ENCODE measurements at regions not wholly inside any gene's neighbourhood (a gene's known extent, or its start where the extent isn't known, plus 50 kb on each side); places are given as distances from the start of the nearest gene placed in this dataset.

- TF ChIP-seq, protein P1, sequence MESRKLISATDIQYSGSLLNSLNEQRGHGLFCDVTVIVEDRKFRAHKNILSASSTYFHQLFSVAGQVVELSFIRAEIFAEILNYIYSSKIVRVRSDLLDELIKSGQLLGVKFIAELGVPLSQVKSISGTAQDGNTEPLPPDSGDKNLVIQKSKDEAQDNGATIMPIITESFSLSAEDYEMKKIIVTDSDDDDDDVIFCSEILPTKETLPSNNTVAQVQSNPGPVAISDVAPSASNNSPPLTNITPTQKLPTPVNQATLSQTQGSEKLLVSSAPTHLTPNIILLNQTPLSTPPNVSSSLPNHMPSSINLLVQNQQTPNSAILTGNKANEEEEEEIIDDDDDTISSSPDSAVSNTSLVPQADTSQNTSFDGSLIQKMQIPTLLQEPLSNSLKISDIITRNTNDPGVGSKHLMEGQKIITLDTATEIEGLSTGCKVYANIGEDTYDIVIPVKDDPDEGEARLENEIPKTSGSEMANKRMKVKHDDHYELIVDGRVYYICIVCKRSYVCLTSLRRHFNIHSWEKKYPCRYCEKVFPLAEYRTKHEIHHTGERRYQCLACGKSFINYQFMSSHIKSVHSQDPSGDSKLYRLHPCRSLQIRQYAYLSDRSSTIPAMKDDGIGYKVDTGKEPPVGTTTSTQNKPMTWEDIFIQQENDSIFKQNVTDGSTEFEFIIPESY (IDR thresholded peaks at IDR 0.05) = no peak
- TF ChIP-seq ATF2 (IDR thresholded peaks at IDR 0.05; ENCODE audit: low read length) (no peak), RAD21 (IDR thresholded peaks at IDR 0.05; ENCODE audit: insufficient read depth, low read depth, low read length) (no peak), TAF1 (IDR thresholded peaks at IDR 0.05; ENCODE audit: borderline replicate concordance, low read depth, low read length) (no peak), POLR2AphosphoS5 (IDR thresholded peaks at IDR 0.05; ENCODE audit: low read length) (no peak), CTCF (IDR thresholded peaks at IDR 0.05 in 2 of 3, conservative IDR thresholded peaks at IDR 0.05 in 1 of 3; ENCODE audit: control insufficient read depth in 2 of 3, extremely low read depth in 1 of 3, insufficient read depth in 1 of 3, low read depth in 3 of 3, low read length in 3 of 3) (no peak), CBX3 (IDR thresholded peaks at IDR 0.05; ENCODE audit: borderline replicate concordance, low read depth) (no peak), ZBED1 (IDR thresholded peaks at IDR 0.05; ENCODE audit: borderline replicate concordance) (no peak), NR2C1 (IDR thresholded peaks at IDR 0.05) (no peak)
- TF ChIP-seq, protein P2, sequence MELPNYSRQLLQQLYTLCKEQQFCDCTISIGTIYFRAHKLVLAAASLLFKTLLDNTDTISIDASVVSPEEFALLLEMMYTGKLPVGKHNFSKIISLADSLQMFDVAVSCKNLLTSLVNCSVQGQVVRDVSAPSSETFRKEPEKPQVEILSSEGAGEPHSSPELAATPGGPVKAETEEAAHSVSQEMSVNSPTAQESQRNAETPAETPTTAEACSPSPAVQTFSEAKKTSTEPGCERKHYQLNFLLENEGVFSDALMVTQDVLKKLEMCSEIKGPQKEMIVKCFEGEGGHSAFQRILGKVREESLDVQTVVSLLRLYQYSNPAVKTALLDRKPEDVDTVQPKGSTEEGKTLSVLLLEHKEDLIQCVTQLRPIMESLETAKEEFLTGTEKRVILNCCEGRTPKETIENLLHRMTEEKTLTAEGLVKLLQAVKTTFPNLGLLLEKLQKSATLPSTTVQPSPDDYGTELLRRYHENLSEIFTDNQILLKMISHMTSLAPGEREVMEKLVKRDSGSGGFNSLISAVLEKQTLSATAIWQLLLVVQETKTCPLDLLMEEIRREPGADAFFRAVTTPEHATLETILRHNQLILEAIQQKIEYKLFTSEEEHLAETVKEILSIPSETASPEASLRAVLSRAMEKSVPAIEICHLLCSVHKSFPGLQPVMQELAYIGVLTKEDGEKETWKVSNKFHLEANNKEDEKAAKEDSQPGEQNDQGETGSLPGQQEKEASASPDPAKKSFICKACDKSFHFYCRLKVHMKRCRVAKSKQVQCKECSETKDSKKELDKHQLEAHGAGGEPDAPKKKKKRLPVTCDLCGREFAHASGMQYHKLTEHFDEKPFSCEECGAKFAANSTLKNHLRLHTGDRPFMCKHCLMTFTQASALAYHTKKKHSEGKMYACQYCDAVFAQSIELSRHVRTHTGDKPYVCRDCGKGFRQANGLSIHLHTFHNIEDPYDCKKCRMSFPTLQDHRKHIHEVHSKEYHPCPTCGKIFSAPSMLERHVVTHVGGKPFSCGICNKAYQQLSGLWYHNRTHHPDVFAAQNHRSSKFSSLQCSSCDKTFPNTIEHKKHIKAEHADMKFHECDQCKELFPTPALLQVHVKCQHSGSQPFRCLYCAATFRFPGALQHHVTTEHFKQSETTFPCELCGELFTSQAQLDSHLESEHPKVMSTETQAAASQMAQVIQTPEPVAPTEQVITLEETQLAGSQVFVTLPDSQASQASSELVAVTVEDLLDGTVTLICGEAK (IDR thresholded peaks at IDR 0.05; ENCODE audit: borderline replicate concordance) = no peak
- TF ChIP-seq, protein P3, sequence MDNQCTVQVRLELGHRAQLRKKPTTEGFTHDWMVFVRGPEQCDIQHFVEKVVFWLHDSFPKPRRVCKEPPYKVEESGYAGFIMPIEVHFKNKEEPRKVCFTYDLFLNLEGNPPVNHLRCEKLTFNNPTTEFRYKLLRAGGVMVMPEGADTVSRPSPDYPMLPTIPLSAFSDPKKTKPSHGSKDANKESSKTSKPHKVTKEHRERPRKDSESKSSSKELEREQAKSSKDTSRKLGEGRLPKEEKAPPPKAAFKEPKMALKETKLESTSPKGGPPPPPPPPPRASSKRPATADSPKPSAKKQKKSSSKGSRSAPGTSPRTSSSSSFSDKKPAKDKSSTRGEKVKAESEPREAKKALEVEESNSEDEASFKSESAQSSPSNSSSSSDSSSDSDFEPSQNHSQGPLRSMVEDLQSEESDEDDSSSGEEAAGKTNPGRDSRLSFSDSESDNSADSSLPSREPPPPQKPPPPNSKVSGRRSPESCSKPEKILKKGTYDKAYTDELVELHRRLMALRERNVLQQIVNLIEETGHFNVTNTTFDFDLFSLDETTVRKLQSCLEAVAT (IDR thresholded peaks at IDR 0.05) = no peak
- TF ChIP-seq, protein P4, sequence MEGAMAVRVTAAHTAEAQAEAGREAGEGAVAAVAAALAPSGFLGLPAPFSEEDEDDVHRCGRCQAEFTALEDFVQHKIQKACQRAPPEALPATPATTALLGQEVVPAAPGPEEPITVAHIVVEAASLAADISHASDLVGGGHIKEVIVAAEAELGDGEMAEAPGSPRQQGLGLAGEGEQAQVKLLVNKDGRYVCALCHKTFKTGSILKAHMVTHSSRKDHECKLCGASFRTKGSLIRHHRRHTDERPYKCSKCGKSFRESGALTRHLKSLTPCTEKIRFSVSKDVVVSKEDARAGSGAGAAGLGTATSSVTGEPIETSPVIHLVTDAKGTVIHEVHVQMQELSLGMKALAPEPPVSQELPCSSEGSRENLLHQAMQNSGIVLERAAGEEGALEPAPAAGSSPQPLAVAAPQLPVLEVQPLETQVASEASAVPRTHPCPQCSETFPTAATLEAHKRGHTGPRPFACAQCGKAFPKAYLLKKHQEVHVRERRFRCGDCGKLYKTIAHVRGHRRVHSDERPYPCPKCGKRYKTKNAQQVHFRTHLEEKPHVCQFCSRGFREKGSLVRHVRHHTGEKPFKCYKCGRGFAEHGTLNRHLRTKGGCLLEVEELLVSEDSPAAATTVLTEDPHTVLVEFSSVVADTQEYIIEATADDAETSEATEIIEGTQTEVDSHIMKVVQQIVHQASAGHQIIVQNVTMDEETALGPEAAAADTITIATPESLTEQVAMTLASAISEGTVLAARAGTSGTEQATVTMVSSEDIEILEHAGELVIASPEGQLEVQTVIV (IDR thresholded peaks at IDR 0.05; ENCODE audit: borderline replicate concordance, partially characterized antibody) = no peak
Measured at GRCh38 chr1:63038586-63038985, 254.7 kb downstream of the ATG4C start.
